Lower lobe of right lung (tissue), 2 donors: ENCODE measurements at regions not wholly inside any gene's neighbourhood (a gene's known extent, or its start where the extent isn't known, plus 50 kb on each side); places are given as distances from the start of the nearest gene placed in this dataset. TPM values are rescaled to one million over a fixed set of nuclear protein-coding genes. Genes with fewer than 3 reads are reported as not detected.

Experiments
- ATAC-seq, 2 donors: fragments of 200-7000 bp; cut with Tn5 transposase; one replicate each; pipeline ENCODE4 v1.9.1; 2020 to 2022; ENCODE audit warnings: mild to moderate bottlenecking in 2 of 2, moderate library complexity in 2 of 2
- DNase-seq: peaks from one replicate; pipeline ENCODE4 v3.0.0-alpha.2; 2020
- H3K27ac ChIP-seq: fragments of 200-600 bp; one replicate; pipeline ENCODE4 v1.8.0; 2022
- H3K27me3 ChIP-seq: fragments of 200-600 bp; one replicate; pipeline ENCODE4 v1.8.0; 2022; ENCODE audit warnings: low read depth
- H3K36me3 ChIP-seq: fragments of 200-600 bp; one replicate; pipeline ENCODE4 v1.8.0; 2022; ENCODE audit warnings: mild to moderate bottlenecking
- H3K4me1 ChIP-seq: fragments of 200-600 bp; one replicate; pipeline ENCODE4 v1.8.0; 2022
- H3K4me3 ChIP-seq: fragments of 200-600 bp; one replicate; pipeline ENCODE4 v1.8.0; 2022; ENCODE audit warnings: mild to moderate bottlenecking
- H3K9me3 ChIP-seq: fragments of 200-600 bp; one replicate; pipeline ENCODE4 v1.8.0; 2022
- intact Hi-C: fragments of 100-400 bp; cut with DNase I; formaldehyde crosslinking; loops from one replicate; pipeline ENCODE4 v1.11.0; 2022
- microRNA-seq: library from miRNA; unstranded; fragments of <30 nt; microRNA quantifications from one replicate; pipeline ENCODE4 v1.2.0, GENCODE V29; 2020; ENCODE audit warnings: borderline number of aligned reads
- TF ChIP-seq, protein P1 (sequence below): fragments of 200-600 bp; IDR thresholded peaks from one replicate; pipeline ENCODE4 v1.8.0; 2022; ENCODE audit warnings: antibody characterized with exemption, mild to moderate bottlenecking
- donor health status: DM: no; HTN: yes; CAD: no; lungs with severe emphysema.

DNA sequence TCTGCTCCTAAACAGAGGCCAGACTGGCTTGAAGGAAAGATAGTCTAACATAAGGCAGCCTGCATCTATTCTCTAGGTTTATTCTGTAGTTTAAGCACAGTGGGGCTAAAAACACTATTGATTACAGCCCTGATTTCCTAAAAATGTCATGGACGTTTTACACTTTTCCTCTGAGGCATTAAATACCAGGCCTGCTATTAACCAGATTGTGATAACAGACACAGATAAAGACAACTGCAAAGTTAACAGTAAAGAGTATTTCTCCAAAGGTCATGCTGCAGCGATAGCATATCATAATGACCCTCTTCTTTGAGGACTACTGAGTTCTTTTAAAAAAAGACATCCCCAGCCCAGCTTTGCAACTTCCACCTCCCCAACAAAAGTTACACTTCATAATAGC, 59.6 kb upstream of the MON1B start:
- TF ChIP-seq, protein P1, sequence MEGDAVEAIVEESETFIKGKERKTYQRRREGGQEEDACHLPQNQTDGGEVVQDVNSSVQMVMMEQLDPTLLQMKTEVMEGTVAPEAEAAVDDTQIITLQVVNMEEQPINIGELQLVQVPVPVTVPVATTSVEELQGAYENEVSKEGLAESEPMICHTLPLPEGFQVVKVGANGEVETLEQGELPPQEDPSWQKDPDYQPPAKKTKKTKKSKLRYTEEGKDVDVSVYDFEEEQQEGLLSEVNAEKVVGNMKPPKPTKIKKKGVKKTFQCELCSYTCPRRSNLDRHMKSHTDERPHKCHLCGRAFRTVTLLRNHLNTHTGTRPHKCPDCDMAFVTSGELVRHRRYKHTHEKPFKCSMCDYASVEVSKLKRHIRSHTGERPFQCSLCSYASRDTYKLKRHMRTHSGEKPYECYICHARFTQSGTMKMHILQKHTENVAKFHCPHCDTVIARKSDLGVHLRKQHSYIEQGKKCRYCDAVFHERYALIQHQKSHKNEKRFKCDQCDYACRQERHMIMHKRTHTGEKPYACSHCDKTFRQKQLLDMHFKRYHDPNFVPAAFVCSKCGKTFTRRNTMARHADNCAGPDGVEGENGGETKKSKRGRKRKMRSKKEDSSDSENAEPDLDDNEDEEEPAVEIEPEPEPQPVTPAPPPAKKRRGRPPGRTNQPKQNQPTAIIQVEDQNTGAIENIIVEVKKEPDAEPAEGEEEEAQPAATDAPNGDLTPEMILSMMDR, result no peak
- no peaks in the 10 kb centered on the region for H3K36me3 ChIP-seq
- H3K4me1 ChIP-seq, result no peaks in the 10 kb centered on the region
- no peak overlapping the region for H3K27ac ChIP-seq
- ATAC-seq, result no peak
- H3K4me3 ChIP-seq, result no peak overlapping the region
- intact Hi-C loops, result no loop called here
- H3K9me3 ChIP-seq, result no peaks in the 10 kb centered on the region
- no peaks in the 10 kb centered on the region for H3K27me3 ChIP-seq
- no peak for DNase-seq

DNA sequence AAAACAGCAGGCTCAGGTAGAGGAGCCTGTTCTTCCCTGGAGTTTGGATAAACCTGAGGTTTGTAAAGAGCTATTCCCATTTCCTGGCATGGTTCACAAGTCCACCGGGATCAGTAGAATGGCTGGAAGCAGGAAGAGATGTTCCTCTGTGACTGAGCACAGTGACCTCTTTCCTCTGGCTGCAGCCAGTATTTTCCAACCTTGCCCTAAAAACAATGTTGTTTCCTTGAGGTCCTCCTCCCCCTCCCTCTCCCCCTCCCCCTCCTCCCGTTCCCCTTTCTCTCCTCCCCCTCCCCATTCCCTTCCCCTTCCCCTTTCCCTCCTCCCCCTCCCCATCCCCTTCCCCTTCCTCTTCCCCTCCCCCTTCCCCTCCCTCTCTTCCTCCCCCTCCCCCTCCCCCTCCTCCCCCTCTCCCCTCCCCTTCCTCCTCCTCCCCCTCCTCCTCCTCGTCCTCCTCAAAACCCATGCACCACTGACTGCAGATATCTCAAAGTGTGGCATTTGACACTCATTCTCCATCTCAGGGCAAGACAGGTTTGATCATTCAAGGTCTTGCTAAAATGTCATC, 58.9 kb upstream of the MON1B start:
- no peak for ATAC-seq
- Histone ChIP-seq H3K27ac (no peak overlapping the region), H3K4me3 (no peak overlapping the region), H3K4me1 (no peaks in the 10 kb centered on the region), H3K27me3 (no peaks in the 10 kb centered on the region), H3K36me3 (no peaks in the 10 kb centered on the region), H3K9me3 (no peaks in the 10 kb centered on the region)
- no peak for DNase-seq
- intact Hi-C loops, result no loop called here
- TF ChIP-seq, protein P1, result no peak

DNA sequence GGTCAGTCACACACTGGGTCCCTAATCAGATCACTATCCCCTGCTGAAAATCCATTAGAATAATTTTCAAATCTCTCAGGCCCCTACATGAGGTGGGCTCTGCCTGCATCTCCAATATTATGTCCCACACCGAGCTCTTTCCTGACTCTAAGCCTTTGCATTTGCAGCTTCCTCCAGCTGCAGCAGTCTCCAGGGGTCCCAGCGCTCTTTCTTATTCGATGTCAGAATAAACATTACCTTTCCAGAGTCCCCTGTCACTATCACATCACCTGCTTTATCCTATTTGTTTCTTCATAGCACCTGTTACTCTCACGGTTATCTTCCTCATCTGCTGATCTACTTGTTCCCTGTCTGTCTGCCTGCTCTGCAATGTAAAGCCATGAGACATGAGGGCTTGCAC, 57.3 kb upstream of the MON1B start:
- no peak overlapping the region for H3K27ac ChIP-seq
- TF ChIP-seq, protein P1, result no peak
- no peak for DNase-seq
- no peak overlapping the region for H3K4me3 ChIP-seq
- no peaks in the 10 kb centered on the region for H3K4me1 ChIP-seq
- no peaks in the 10 kb centered on the region for H3K36me3 ChIP-seq
- no peaks in the 10 kb centered on the region for H3K27me3 ChIP-seq
- H3K9me3 ChIP-seq, result no peaks in the 10 kb centered on the region
- no peak for ATAC-seq
- intact Hi-C loops, result no loop called here

DNA sequence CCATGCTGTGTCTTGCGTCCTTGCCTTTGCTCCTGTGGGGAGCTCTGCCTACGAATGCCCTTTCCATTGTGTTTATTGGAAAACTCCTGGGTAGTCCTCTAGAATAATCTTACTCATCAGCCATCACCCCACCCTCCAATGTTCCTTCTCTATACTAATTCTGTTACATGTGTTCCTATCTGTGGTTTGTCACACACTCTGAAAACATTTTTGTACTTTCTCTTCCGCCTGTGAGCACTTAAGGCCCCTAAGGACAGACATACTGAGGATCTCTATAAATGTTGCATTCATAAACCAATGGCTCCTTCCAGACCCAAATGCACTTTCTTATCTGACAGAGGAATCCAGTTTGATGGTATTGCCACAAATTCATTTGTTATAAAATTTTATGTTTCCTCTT, 53.9 kb upstream of the MON1B start:
- Histone ChIP-seq H3K9me3 (no peaks in the 10 kb centered on the region), H3K27ac (no peak overlapping the region), H3K27me3 (no peaks in the 10 kb centered on the region), H3K4me1 (no peaks in the 10 kb centered on the region), H3K36me3 (no peaks in the 10 kb centered on the region), H3K4me3 (no peak overlapping the region)
- TF ChIP-seq, protein P1, result no peak
- intact Hi-C loops, result no loop called here
- no peak for DNase-seq
- no peak for ATAC-seq

Small RNA genes in the stretch of these regions (microRNA-seq; reads per million reads assigned to microRNA genes)
- gene MIR4719, result not detected
